Lung microvascular endothelial cell (primary cell): ENCODE measurements at regions not wholly inside any gene's neighbourhood (a gene's known extent, or its start where the extent isn't known, plus 50 kb on each side); places are given as distances from the start of the nearest gene placed in this dataset.
"Not testable (repeated sequence)": the region's sequence is repeated elsewhere in the genome, so short reads cannot be mapped to it uniquely, and the experiment has no call there.

Source experiments
- DNase-seq, 2 donors: peaks; one replicate each; pipeline versions ENCODE4 v3.0.0 to v3.0.0-alpha.2; 2010; ENCODE audit warnings: low read depth in 2 of 2

- DNase-seq, result no peak
These were observed 279.0 kb upstream of the TACR3 start for GRCh38 chr4:103998756-103999155.

GRCh38 chr4:103996637-103997036, 276.9 kb upstream of the TACR3 start:
- peak in 1 of 2 donors; percentile 3 for DNase-seq

GRCh38 chr4:103996064-103996463, 276.3 kb upstream of the TACR3 start:
- DNase-seq, result no peak

- no peak for DNase-seq
These were observed 274.3 kb upstream of the TACR3 start for GRCh38 chr4:103994059-103994458.

GRCh38 chr4:103982454-103982853, 262.7 kb upstream of the TACR3 start:
- DNase-seq, result no peak

- no peak for DNase-seq
These were observed 228.6 kb upstream of the TACR3 start for GRCh38 chr4:103948244-103949018.

GRCh38 chr4:103947617-103948016, 227.8 kb upstream of the TACR3 start:
- DNase-seq, result no peak

- not testable (repeated sequence) for DNase-seq
These were observed 227.0 kb upstream of the TACR3 start for GRCh38 chr4:103946621-103947268.

- DNase-seq, result no peak
These were observed 218.7 kb upstream of the TACR3 start for GRCh38 chr4:103938488-103938887.

GRCh38 chr4:103936653-103937145, 216.9 kb upstream of the TACR3 start:
- no peak for DNase-seq

- peak; percentile 48 to 59 for DNase-seq
These were observed 214.5 kb upstream of the TACR3 start for GRCh38 chr4:103934178-103934789.

- no peak for DNase-seq
These were observed 208.6 kb upstream of the TACR3 start for GRCh38 chr4:103928370-103928769.

GRCh38 chr4:103923551-103923950, 203.8 kb upstream of the TACR3 start:
- DNase-seq, result no peak

GRCh38 chr4:103918214-103918613, 198.4 kb upstream of the TACR3 start:
- no peak for DNase-seq

- peak; percentile 8 to 17 for DNase-seq
These were observed 195.6 kb upstream of the TACR3 start for GRCh38 chr4:103915224-103915869.

- no peak for DNase-seq
These were observed 187.6 kb upstream of the TACR3 start for GRCh38 chr4:103907414-103907813.

- DNase-seq, result no peak
These were observed 184.3 kb upstream of the TACR3 start for GRCh38 chr4:103904123-103904522.

GRCh38 chr4:103902730-103903129, 182.9 kb upstream of the TACR3 start:
- no peak for DNase-seq

GRCh38 chr4:103895876-103896465, 176.2 kb upstream of the TACR3 start:
- no peak for DNase-seq

- no peak for DNase-seq
These were observed 172.8 kb upstream of the TACR3 start for GRCh38 chr4:103892586-103892985.

- no peak for DNase-seq
These were observed 167.4 kb upstream of the TACR3 start for GRCh38 chr4:103887191-103887590.

GRCh38 chr4:103885152-103885551, 165.4 kb upstream of the TACR3 start:
- no peak for DNase-seq
